Gastroesophageal sphincter (tissue), 4 donors: ENCODE measurements at regions not wholly inside any gene's neighbourhood (a gene's known extent, or its start where the extent isn't known, plus 50 kb on each side); places are given as distances from the start of the nearest gene placed in this dataset.

Source experiments
- ATAC-seq: fragments of 150-250 bp; one replicate; pipeline ENCODE4 v1.9.1; 2016; ENCODE audit warnings: mild to moderate bottlenecking, moderate library complexity
- H3K27ac ChIP-seq, 4 donors: fragments of 200-600 bp; sonication (generic) in 3 of 4; 1 replicate in 3 of 4; 2 replicates in 1 of 4; pipeline ENCODE4 v1.5.1; 2016 to 2019
- H3K27me3 ChIP-seq: fragments of 200-600 bp; sonication (generic); one replicate; pipeline ENCODE4 v1.5.1; 2019
- H3K36me3 ChIP-seq, 2 donors: fragments of 200-600 bp; sonication (generic); one replicate each; pipeline ENCODE4 v1.5.1; 2019; ENCODE audit warnings: control low read depth in 1 of 2
- H3K4me1 ChIP-seq, 3 donors: fragments of 200-600 bp; sonication (generic); 1 replicate in 2 of 3; 2 replicates in 1 of 3; pipeline ENCODE4 v1.5.1; 2016 to 2019; ENCODE audit warnings: control low read depth in 2 of 3
- H3K4me3 ChIP-seq, 2 donors: fragments of 200-600 bp; sonication (generic); one replicate each; pipeline ENCODE4 v1.5.1; 2019; ENCODE audit warnings: mild to moderate bottlenecking in 1 of 2, moderate library complexity in 1 of 2
- H3K9me3 ChIP-seq, 3 donors: fragments of 200-600 bp; sonication (generic); one replicate each; pipeline ENCODE4 v1.5.1; 2017 to 2019; ENCODE audit warnings: control low read depth in 2 of 3
- CTCF ChIP-seq, 4 experiments: fragments of 200-600 bp in 2 of 4; fragments of 450-650 bp in 2 of 4; sonication (generic) in 1 of 4; IDR thresholded peaks; one replicate each; pipeline ENCODE4 v1.5.1; 2017 to 2019; ENCODE audit warnings: antibody characterized with exemption in 4 of 4, mild to moderate bottlenecking in 2 of 4, moderate library complexity in 2 of 4
- EP300 ChIP-seq: sonication (generic); formaldehyde crosslinking; IDR thresholded peaks from one replicate; pipeline ENCODE4 v1.6.1; 2017; ENCODE audit warnings: antibody characterized with exemption, mild to moderate bottlenecking
- POLR2A ChIP-seq, 2 donors: fragments of 450-650 bp; IDR thresholded peaks; one replicate each; pipeline ENCODE4 v1.6.1; 2017; ENCODE audit warnings: antibody characterized with exemption in 2 of 2, mild to moderate bottlenecking in 2 of 2, moderate library complexity in 1 of 2
- POLR2AphosphoS5 ChIP-seq: sonication (generic); formaldehyde crosslinking; IDR thresholded peaks from one replicate; pipeline ENCODE4 v1.6.1; 2017; ENCODE audit warnings: antibody characterized with exemption
- WGBS, 2 donors: methylation state at CpG; one replicate each; pipeline ENCODE4 v1.1.5; 2018; ENCODE audit warnings: low coverage in 1 of 2; 5-methylcytosine and 5-hydroxymethylcytosine counted together

DNA sequence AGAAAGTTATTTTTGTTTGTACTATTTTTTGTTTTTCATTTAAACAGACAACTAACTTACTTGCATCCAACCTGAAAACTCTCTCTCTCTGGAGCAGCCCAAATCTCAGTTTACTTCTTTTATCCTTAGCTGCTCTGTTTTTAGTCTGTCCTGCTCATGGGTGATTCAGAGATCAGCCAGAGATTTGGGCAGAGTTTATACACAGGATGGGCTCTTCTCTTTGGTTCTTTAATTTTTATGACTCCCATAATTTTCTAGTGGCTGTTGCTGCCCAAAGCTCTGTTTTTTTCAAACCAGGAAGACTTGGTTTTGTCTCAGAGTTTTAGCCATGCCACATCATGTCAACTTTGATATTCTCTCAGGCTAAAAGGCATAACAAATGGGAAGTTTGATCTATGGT is 86.8 kb upstream of the CD55 start:
- Histone ChIP-seq H3K4me1 (no peaks in the 10 kb centered on the region), H3K4me3 (no peak overlapping the region), H3K9me3 (no peaks in the 10 kb centered on the region), H3K27ac (no peak overlapping the region), H3K36me3 (no peaks in the 10 kb centered on the region), H3K27me3 (no peaks in the 10 kb centered on the region)
- ATAC-seq, result no peak
- TF ChIP-seq CTCF (IDR thresholded peaks at IDR 0.05), result no peak
- no peak for TF ChIP-seq POLR2AphosphoS5
- TF ChIP-seq EP300, result no peak
- TF ChIP-seq POLR2A (IDR thresholded peaks at IDR 0.05), result no peak

- Histone ChIP-seq H3K4me3 (no peak overlapping the region), H3K27ac (no peak overlapping the region), H3K4me1 (peaks cover 0 to 3% (median 0%) of the 10 kb centered on the region in 3 donors), H3K9me3 (no peaks in the 10 kb centered on the region), H3K27me3 (no peaks in the 10 kb centered on the region), H3K36me3 (no peaks in the 10 kb centered on the region)
- 96 to 100% methylated on average over 2 of the region's 2 CpGs for WGBS, 2 donors
- no peak for ATAC-seq
- TF ChIP-seq EP300, result no peak
- TF ChIP-seq CTCF (IDR thresholded peaks at IDR 0.05), result no peak
- no peak for TF ChIP-seq POLR2AphosphoS5
- no peak for TF ChIP-seq POLR2A (IDR thresholded peaks at IDR 0.05)
These were observed 81.6 kb upstream of the CD55 start for GRCh38 chr1:207239874-207240273.

DNA sequence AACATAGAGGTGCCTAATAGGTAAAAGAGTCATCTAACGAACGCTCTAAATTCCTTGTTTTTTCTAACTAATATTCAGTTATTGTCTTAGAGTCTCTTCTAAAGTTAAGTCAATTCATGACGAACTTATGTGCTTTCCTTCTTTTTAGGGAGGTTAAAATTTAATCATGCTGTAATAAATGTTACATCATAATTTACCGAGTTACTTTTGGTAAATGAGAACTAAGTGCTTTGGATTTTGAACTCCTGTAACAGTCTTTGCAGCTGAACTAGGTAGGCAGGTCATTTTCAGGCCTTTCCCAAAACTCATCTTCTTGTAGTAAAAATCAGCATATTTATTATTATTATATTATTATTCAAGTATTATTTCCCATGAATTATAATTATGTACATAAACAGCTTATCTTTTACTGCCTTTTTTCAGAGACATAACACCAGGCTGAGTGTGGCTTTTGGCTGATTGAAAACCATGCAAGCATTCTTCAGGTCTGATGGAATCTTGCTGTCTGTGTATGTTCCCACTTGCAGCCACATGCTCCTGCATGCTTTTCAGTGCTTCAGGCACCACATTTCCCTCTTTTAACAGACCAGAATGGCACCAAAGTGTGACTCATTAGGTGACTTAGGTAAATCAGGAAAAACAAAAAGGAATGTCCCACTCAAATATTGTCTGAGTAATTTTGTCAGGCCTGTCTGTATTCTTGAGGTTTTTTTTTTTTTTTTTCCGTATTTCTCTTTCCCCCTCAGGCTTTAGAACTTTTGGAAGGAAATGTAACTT is 81.0 kb upstream of the CD55 start:
- no peak overlapping the region for H3K27ac ChIP-seq
- no peaks in the 10 kb centered on the region for H3K27me3 ChIP-seq
- H3K4me3 ChIP-seq, result no peak overlapping the region
- H3K4me1 ChIP-seq, result peaks cover 0 to 3% (median 0%) of the 10 kb centered on the region in 3 donors
- no peaks in the 10 kb centered on the region for H3K9me3 ChIP-seq
- ATAC-seq, result no peak
- 72 to 89% methylated on average over 5 of the region's 5 CpGs for WGBS, 2 donors
- no peaks in the 10 kb centered on the region for H3K36me3 ChIP-seq
- TF ChIP-seq CTCF (IDR thresholded peaks at IDR 0.05), result no peak
- TF ChIP-seq EP300, result no peak
- TF ChIP-seq POLR2A (IDR thresholded peaks at IDR 0.05), result no peak
- TF ChIP-seq POLR2AphosphoS5, result no peak

- Histone ChIP-seq H3K27ac (no peak overlapping the region), H3K36me3 (no peaks in the 10 kb centered on the region), H3K4me1 (peaks cover 0 to 3% (median 0%) of the 10 kb centered on the region in 3 donors), H3K4me3 (no peak overlapping the region), H3K27me3 (no peaks in the 10 kb centered on the region), H3K9me3 (no peaks in the 10 kb centered on the region)
- 70 to 72% methylated on average over 4 of the region's 5 CpGs for WGBS, 2 donors
- ATAC-seq, result no peak
- TF ChIP-seq POLR2A (IDR thresholded peaks at IDR 0.05), result no peak
- TF ChIP-seq EP300, result no peak
- no peak for TF ChIP-seq CTCF (IDR thresholded peaks at IDR 0.05)
These were observed 80.1 kb upstream of the CD55 start for GRCh38 chr1:207241164-207241934.
